Body of pancreas (tissue), 4 donors: ENCODE measurements at regions not wholly inside any gene's neighbourhood (a gene's known extent, or its start where the extent isn't known, plus 50 kb on each side); places are given as distances from the start of the nearest gene placed in this dataset.

ENCODE experiments used
- POLR2A ChIP-seq, 3 donors: fragments of 450-650 bp; IDR thresholded peaks; one replicate each; pipeline ENCODE4 v1.6.1; 2016; ENCODE audit warnings: antibody characterized with exemption in 3 of 3, mild to moderate bottlenecking in 2 of 3
- TF ChIP-seq, protein P1 (sequence below), 7 experiments: fragments of 450-650 bp in 4 of 7; fragments of 200-600 bp in 3 of 7; sonication (generic) in 3 of 7; IDR thresholded peaks; one replicate each; pipeline ENCODE4 v1.5.1; 2016 to 2019; ENCODE audit warnings: antibody characterized with exemption in 7 of 7

DNA sequence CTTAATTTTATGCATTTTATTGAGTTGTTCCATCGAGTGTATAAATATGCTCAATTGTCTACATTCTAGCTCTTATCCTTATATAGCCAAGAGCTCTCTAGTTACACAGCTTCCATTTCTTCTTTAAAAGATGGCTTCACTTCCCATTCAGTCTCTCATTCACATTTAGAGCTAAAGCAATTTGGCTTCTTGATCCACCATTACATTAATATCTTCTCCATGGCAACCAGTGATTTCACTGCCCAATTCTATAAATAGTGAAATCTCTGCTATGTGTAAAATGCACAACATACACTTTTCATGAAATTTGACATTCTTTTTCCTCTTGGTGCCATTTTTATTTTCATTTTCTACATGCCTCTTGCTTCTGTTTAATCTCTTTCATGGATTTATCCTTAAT, 696.9 kb upstream of the ATXN8OS start:
- no peak for TF ChIP-seq POLR2A (IDR thresholded peaks at IDR 0.05)
- TF ChIP-seq, protein P1, sequence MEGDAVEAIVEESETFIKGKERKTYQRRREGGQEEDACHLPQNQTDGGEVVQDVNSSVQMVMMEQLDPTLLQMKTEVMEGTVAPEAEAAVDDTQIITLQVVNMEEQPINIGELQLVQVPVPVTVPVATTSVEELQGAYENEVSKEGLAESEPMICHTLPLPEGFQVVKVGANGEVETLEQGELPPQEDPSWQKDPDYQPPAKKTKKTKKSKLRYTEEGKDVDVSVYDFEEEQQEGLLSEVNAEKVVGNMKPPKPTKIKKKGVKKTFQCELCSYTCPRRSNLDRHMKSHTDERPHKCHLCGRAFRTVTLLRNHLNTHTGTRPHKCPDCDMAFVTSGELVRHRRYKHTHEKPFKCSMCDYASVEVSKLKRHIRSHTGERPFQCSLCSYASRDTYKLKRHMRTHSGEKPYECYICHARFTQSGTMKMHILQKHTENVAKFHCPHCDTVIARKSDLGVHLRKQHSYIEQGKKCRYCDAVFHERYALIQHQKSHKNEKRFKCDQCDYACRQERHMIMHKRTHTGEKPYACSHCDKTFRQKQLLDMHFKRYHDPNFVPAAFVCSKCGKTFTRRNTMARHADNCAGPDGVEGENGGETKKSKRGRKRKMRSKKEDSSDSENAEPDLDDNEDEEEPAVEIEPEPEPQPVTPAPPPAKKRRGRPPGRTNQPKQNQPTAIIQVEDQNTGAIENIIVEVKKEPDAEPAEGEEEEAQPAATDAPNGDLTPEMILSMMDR (IDR thresholded peaks at IDR 0.05): no peak
